ENCODE measurements at regions not wholly inside any gene's neighbourhood (a gene's known extent, or its start where the extent isn't known, plus 50 kb on each side); places are given as distances from the start of the nearest gene placed in this dataset.

DNA sequence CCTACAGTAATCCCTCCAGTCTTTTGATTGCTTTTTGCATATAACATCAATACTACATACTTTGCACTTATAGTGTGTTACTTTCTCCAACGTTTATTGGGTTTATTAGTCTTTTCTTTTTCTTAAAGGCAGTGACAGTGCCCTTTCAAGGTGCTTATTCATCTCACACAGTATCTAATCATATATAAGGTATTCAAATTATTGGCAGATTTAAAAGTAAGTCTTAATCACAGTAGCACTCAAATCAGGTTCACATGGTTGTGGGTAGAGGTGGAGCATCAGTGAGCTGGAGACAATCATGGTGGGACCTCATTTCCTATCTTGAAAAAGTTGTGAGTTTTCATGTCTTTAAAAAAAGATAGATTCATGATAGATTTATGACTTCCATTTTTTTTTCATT lies 706.2 kb downstream of the GALC start:
- dilution Hi-C loops (cut with MboI; ENCODE audit: extremely low pct_ligation_motif_present, low sequenced_read_pairs) = no loop called here
- BruUV-seq (replicated peaks) = no TSS peak
- Histone ChIP-seq H3K36me3 (ENCODE audit: control insufficient read depth in 2 of 2, extremely low read depth in 1 of 2, insufficient read depth in 2 of 2, low read length in 2 of 2) (no peaks in the 10 kb centered on the region), H2AFZ (ENCODE audit: low read depth, low read length) (no peak overlapping the region), H3K4me1 (ENCODE audit: control insufficient read depth, extremely low read depth, insufficient read depth, low read length) (no peaks in the 10 kb centered on the region), H3K27me3 (ENCODE audit: control insufficient read depth in 2 of 2, insufficient read depth in 2 of 2, low read length in 2 of 2) (no peaks in the 10 kb centered on the region), H3K4me3 (replicated peaks in 1 of 3; ENCODE audit: insufficient read depth in 1 of 3, low read depth in 1 of 3, low read length in 3 of 3) (no peak overlapping the region), H3K9ac (replicated peaks; ENCODE audit: extremely low read depth, insufficient read depth, low read length) (no peak overlapping the region), H3K27ac (ENCODE audit: insufficient read depth, low read depth, low read length) (no peak overlapping the region), H3K79me2 (ENCODE audit: control insufficient read depth, insufficient read depth, low read length) (no peaks in the 10 kb centered on the region), H3K4me2 (ENCODE audit: insufficient read depth, low read length) (no peak overlapping the region), H4K20me1 (replicated peaks; ENCODE audit: control insufficient read depth, extremely low read depth, insufficient read depth, low read length) (no peaks in the 10 kb centered on the region), H3K9me3 (replicated peaks; ENCODE audit: control insufficient read depth, insufficient read depth, low read length) (no peaks in the 10 kb centered on the region), H3K9me1 (replicated peaks; ENCODE audit: control insufficient read depth, extremely low read depth, insufficient read depth, low read length) (no peaks in the 10 kb centered on the region)
- intact Hi-C loops (cut with micrococcal nuclease) = no loop called here
- FAIRE-seq (no peak), DNase-seq (ENCODE audit: low read depth, low spot score) (no peak)
- POLR2A ChIA-PET = no interaction called here
- CTCF ChIA-PET = no interaction called here
- TF ChIP-seq EZH2 (IDR thresholded peaks at IDR 0.05; ENCODE audit: borderline replicate concordance, low read depth, low read length, severe bottlenecking) = no peak
- no peak for TF ChIP-seq JUN (IDR thresholded peaks at IDR 0.05; ENCODE audit: borderline replicate concordance, insufficient read depth, insufficient read length, low read depth)
- TF ChIP-seq, protein P1, sequence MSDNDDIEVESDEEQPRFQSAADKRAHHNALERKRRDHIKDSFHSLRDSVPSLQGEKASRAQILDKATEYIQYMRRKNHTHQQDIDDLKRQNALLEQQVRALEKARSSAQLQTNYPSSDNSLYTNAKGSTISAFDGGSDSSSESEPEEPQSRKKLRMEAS (IDR thresholded peaks at IDR 0.05; ENCODE audit: insufficient read depth, insufficient read length) = no peak
- no peak for TF ChIP-seq MYC (IDR thresholded peaks at IDR 0.05; ENCODE audit: low read depth, low read length)
- TF ChIP-seq POLR2A (IDR thresholded peaks at IDR 0.05; ENCODE audit: low read depth, low read length) = no peak
- TF ChIP-seq POLR2AphosphoS5 (IDR thresholded peaks at IDR 0.05; ENCODE audit: insufficient read depth, low read depth, low read length) = no peak
- no peak for TF ChIP-seq GATA2 (IDR thresholded peaks at IDR 0.05; ENCODE audit: insufficient read depth, insufficient read length, low read depth, low read length)
- TF ChIP-seq FOS (IDR thresholded peaks at IDR 0.05; ENCODE audit: borderline replicate concordance, insufficient read depth, low read length) = no peak
- TF ChIP-seq CTCF (IDR thresholded peaks at IDR 0.05; ENCODE audit: extremely low read depth in 1 of 2, insufficient read depth in 1 of 2, low read depth in 1 of 2, low read length in 2 of 2) = no peak
